ENCODE measurements at regions not wholly inside any gene's neighbourhood (a gene's known extent, or its start where the extent isn't known, plus 50 kb on each side); places are given as distances from the start of the nearest gene placed in this dataset.
"Not testable (repeated sequence)": the region's sequence is repeated elsewhere in the genome, so short reads cannot be mapped to it uniquely, and the experiment has no call there.

DNA sequence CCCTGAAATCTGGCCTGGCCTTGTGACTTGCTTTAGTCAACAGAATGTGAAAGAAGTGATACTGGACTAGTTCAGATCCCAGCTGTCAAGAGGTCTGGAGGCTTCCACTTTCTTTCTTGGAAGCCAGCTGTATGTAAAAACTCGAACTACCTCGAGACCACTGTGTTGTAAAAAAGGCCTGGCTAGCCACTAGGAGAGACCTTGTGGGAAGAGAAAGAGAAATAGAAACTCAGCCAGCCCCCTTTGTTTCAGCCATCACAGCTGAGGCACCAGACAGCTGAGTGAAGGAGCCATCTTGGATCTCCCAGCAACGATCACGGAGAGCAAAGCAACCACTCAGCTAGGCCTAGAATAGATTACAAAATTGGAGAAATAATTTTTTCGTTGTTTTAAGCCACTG is 324.9 kb upstream of the TCF4 start:
- no peak for DNase-seq

DNA sequence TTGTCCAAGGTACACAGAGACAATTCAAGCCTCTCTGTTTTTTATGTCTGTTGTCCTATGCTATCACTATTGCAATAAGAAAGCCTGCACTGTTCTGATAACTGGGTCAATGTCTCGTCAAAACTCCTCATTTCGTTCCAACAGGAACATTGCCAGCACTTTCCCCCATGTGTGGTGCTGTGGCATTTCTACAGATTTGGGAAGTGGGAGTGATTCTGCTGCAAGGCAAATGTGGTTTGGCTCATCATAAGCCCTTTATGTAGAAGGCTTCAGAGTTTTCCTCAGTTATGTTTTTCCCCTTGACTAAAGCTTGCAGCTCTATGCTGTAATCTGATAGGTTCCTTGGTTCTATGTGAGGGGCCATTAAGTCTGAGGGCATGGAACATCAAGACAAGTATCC is 324.1 kb upstream of the TCF4 start:
- no peak for DNase-seq

- no peak for DNase-seq
Observed at GRCh38 chr18:55910296-55910695, 322.3 kb upstream of the TCF4 start.

DNA sequence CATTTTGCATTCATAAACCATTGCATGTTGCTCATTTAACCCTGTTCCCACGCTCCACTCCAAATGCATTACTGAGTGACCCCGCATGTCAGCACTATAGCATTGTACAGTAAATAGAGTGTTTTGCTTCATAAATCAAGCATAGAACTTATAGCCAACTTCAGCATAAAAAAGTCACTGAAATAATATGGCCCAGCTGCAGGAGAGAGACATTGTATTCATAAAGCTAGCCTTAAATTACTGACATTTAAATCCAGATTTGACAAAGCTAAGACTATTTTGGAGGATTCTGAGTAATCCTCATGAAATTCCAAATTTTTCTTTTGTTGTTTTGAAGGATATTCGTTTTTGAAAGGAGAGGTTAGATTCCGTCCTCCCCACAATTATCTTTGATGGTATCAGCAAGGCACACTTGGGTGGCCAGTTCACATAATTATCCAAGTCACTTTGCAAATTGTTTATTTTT is 320.9 kb upstream of the TCF4 start:
- no peak for DNase-seq

GRCh38 chr18:55907453-55908175 is 319.6 kb upstream of the TCF4 start:
- no peak for DNase-seq

- no peak for DNase-seq
Observed at GRCh38 chr18:55906536-55906935, 318.5 kb upstream of the TCF4 start.

DNA sequence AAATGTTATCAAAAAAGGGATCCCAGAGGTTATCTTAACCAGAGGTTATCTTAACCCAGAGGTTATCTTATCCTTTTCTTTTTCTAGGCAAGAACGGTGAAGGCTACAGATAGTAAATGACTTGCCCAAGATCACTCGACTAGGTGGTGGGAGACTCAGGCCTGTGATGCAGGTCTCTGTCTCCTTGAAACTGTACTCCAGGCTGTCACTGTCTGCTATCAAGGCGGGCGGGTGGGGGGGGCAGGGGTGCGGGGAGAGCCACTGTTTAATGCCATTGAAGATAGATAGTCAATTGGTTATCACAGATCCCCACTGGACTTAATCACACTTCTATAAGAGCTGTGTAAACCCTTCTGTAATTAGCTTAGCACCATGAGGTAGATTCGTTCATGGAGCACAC is 315.9 kb upstream of the TCF4 start:
- DNase-seq = no peak

DNA sequence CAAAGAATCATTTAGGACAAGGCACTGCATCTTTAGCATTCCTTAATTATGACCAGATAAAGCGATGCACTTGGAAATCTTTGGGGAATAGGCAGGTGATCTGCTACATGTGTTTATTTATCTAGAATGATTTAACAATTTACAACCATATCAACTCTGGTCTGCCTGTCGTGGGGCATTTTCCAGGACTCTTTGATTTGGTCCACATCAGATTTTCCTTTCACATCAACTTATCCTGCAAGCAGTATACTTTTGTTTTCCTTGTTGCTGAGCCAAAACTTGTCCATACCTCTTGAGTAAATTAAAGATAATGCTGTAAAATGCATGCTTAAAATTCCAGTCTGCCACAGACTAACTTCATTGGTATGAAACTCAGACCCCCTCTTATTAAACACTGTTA is 312.4 kb upstream of the TCF4 start:
- DNase-seq = no peak

DNA sequence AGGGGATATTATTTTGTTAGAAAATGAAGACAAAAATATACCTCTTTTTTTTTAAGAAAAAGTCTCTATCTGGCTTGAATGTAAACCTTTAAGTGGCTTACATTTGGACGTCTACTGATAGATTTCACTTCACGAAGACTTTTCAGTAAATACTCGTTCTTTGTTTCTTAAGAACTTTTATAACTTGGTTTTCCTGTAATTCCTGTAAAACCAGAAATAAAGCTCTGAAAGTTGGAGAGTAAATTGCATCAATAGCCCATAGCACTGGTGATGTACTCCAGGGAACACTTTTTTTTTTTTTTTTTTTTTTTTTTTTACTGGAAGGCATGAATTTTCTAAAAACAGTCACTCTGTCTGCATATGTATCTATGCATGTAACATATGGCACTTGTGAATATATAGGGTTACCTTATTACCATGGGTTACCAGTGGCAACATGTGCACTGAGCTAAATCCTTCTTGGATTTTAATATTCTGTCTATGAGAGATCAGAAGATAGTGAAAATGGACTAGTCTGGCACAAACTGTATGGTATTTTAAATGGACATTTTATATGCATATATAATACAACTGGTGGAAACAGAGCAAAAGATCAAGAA is 309.2 kb upstream of the TCF4 start:
- DNase-seq = no peak

GRCh38 chr18:55893948-55894347 is 306.0 kb upstream of the TCF4 start:
- no peak for DNase-seq

GRCh38 chr18:55892862-55893813 is 305.1 kb upstream of the TCF4 start:
- DNase-seq = not testable (repeated sequence)

- DNase-seq = no peak
Observed at GRCh38 chr18:55886886-55887285, 298.9 kb upstream of the TCF4 start.

DNA sequence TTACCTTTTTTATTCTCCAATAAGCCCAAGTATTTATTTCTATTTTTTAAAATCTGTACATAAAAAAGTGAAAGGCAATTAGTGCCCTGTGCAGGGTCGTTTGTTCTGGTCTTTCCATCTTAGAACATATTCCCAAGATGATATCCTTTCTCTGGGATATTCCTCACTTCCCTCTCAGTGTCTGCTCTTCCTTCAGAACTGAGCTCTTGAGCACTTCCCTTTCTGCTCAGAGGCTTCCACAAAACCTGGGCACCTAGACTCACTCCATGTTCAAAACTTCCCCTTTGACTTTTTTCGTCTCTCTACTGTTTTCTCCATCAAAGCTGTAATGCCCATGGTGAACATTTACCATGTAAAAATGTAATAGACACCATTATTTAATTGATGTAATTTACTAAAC is 296.5 kb upstream of the TCF4 start:
- DNase-seq = no peak

- DNase-seq = no peak
Observed at GRCh38 chr18:55880617-55881016, 292.6 kb upstream of the TCF4 start.

DNA sequence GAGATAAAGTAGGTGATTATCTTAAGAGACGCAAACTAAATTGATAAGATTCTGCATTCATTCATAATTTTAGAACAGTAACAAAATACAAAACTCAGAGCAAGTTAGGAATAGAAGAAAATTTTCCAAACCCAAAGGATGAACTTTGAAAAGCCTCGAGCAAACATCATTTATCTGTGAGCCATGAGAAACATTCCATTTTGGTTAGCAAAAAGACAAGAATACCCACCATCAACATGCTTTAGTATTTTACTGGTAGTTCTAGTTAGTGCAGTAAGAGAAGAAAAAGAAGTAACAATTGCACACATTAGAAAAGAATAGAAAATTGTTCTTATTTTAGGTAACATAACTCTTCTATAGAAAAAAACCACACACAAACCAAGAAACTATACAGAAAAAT is 291.3 kb upstream of the TCF4 start:
- no peak for DNase-seq

GRCh38 chr18:55878224-55878623 is 290.2 kb upstream of the TCF4 start:
- no peak for DNase-seq

GRCh38 chr18:55877321-55877720 is 289.3 kb upstream of the TCF4 start:
- DNase-seq = no peak

DNA sequence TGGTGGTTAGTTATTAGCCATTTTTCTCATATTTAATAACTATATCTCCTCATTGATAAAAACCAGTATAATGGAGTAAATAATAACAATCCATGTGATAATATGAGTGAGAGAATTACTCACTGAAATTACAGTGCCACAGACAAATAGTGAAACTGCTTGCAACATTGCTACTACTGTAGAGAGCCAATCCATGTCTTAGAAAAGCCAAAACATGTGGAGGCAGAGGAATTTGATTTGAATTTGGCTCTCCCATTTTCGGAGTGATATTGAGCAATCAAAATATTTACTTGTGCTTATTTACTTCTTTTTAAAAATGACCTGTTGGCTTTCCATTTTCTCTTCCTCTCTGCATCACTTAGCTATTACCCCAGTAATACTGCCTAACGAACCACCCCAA is 288.3 kb upstream of the TCF4 start:
- DNase-seq = no peak

- DNase-seq = no peak
Observed at GRCh38 chr18:55875371-55875901, 287.4 kb upstream of the TCF4 start.

DNA sequence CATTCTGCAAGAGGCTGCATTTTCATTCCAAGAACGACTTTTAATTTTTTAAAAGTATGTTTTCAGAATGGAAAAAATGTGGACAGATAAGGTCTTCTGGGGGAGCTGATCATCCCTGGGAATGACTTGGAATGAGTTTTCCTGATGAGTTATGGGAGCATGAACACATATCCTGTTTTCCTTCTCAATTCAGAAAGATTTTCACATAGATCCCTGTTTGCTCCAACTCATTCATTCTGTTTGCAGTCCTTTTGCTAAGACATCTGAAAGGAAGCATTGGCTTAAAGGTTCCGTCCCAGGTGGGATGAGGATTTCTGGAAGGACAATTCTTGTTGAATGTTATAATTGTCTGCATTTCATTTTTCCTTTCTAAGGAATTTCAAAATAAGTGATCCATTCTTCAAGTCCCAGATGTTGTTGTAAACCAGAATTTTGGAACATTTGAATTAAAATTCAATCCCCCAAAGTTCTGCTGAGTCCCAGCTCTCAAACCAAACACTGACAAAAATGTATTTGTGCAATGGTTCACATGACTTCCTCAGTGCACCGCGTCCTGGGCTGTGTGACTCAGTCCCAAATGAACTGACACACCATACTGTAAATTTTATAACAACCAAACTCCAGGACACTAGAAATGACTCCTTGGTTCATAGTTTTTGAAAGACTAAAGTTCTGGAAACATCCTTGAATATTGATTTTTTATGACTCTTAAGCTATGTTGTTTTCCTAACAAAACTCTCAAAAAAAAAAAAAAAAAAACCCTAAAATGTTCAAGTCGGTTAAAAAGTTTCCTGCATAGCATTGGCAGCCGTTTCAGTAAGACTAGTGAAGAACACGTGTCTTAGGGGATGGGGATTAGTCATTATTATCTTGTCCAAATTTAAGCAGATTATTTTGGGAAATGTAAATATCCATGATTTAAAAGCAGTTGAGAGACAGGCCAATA is 281.8 kb upstream of the TCF4 start:
- no peak for DNase-seq

GRCh38 chr18:55868909-55869308 is 280.9 kb upstream of the TCF4 start:
- no peak for DNase-seq

GRCh38 chr18:55866886-55867285 is 278.9 kb upstream of the TCF4 start:
- DNase-seq = no peak

All from NCI-H1436 (cell line).